GM12864 (cell line): ENCODE measurements at regions not wholly inside any gene's neighbourhood (a gene's known extent, or its start where the extent isn't known, plus 50 kb on each side); places are given as distances from the start of the nearest gene placed in this dataset.

Experiments used
- DNase-seq: peaks from one replicate; pipeline ENCODE4 v3.0.0-alpha.2; 2011; ENCODE audit warnings: low read depth
- H3K4me3 ChIP-seq: 2 replicates; pipeline ENCODE4 v1.5.1; 2011; ENCODE audit warnings: mild to moderate bottlenecking, low read depth, low read length, control low read depth
- TF ChIP-seq, protein P1 (sequence below): IDR thresholded peaks from 2 replicates; pipeline ENCODE4 v1.5.1; 2011; ENCODE audit warnings: low read depth, mild to moderate bottlenecking, moderate library complexity, low read length, control low read depth, inconsistent platforms; ENCODE audit errors: missing control alignments

GRCh38 chr20:56689318-56689717 lies 60.2 kb downstream of the TFAP2C start:
- no peak for DNase-seq
- TF ChIP-seq, protein P1, sequence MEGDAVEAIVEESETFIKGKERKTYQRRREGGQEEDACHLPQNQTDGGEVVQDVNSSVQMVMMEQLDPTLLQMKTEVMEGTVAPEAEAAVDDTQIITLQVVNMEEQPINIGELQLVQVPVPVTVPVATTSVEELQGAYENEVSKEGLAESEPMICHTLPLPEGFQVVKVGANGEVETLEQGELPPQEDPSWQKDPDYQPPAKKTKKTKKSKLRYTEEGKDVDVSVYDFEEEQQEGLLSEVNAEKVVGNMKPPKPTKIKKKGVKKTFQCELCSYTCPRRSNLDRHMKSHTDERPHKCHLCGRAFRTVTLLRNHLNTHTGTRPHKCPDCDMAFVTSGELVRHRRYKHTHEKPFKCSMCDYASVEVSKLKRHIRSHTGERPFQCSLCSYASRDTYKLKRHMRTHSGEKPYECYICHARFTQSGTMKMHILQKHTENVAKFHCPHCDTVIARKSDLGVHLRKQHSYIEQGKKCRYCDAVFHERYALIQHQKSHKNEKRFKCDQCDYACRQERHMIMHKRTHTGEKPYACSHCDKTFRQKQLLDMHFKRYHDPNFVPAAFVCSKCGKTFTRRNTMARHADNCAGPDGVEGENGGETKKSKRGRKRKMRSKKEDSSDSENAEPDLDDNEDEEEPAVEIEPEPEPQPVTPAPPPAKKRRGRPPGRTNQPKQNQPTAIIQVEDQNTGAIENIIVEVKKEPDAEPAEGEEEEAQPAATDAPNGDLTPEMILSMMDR = no peak

DNA sequence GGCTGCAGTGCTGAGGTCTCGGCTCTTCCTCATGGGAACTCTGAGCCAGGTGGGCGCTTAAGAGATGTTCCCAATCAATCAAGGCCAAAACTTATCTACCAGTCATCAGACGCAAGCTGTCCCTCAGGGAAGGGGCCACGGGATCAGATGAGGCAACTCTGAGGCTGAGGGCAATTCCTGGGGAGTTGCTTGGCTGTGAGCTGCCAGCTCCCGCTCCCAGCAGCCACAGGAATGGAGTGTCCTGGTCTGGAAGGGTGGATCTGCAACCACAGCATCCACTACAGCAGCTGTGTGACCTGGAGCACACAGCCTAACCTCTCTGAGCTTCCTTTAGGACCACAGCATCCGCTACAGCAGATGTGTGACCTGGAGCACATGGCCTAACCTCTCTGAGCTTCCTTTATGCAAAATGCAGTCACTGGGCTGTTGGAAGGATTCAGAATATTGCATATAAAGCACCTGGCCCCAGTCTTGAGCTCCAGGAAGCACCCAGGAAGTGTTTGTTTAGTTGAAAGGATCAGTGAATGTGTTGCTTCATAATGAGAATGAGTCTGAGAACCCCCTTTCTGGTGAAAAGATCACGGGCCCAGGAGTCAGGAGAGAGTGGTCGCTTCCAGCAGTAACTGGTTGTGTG lies 60.9 kb downstream of the TFAP2C start:
- H3K4me3 ChIP-seq = no peak overlapping the region
- DNase-seq = no peak
- TF ChIP-seq, protein P1 = no peak

More at GRCh38 chr20:56689318-56689717, 60.2 kb downstream of the TFAP2C start:
- no peak overlapping the region for H3K4me3 ChIP-seq

GRCh38 chr20:56690531-56691175 lies 61.5 kb downstream of the TFAP2C start:
- no peak for DNase-seq
- H3K4me3 ChIP-seq = no peak overlapping the region
- TF ChIP-seq, protein P1 = no peak

- no peak for DNase-seq
- no peak overlapping the region for H3K4me3 ChIP-seq
- TF ChIP-seq, protein P1 = no peak
Measured at GRCh38 chr20:56691325-56691998, 62.4 kb downstream of the TFAP2C start.

- DNase-seq = no peak
- TF ChIP-seq, protein P1 = no peak
- H3K4me3 ChIP-seq = no peak overlapping the region
Measured at GRCh38 chr20:56693217-56693616, 64.1 kb downstream of the TFAP2C start.

- TF ChIP-seq, protein P1 = no peak
- H3K4me3 ChIP-seq = no peak overlapping the region
- no peak for DNase-seq
Measured at GRCh38 chr20:56697476-56697875, 68.4 kb downstream of the TFAP2C start.

DNA sequence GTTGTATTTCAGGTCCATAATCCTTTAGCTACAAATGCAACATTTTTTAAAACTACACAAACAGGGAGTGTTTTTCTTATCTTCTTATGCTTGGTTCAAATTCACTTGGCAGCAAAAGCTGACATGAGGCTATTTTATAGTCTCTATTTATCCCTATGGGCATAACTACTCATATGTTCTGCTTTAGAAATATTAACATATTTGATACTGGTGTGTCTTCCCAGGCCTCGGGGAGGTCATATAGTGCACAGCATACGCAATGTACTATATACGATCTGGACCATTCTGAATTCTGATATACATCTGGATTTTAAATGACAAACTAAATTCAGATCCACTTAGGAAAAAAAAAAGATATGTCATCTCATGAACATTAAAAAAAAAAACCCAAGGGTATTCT lies 69.2 kb downstream of the TFAP2C start:
- H3K4me3 ChIP-seq = no peak overlapping the region
- no peak for DNase-seq
- TF ChIP-seq, protein P1 = no peak
